Natural killer cell (primary cell): ENCODE measurements at regions not wholly inside any gene's neighbourhood (a gene's known extent, or its start where the extent isn't known, plus 50 kb on each side); places are given as distances from the start of the nearest gene placed in this dataset.

ENCODE experiments used
- ATAC-seq, 3 donors: fragments of 150-1000 bp in 2 of 3; fragments of 200-7000 bp in 1 of 3; cut with Tn5 transposase; 1 replicate in 1 of 3; 2 replicates in 2 of 3; pipeline ENCODE4 v1.10.0; 2021; ENCODE audit warnings: mild to moderate bottlenecking in 2 of 3, moderate library complexity in 2 of 3
- DNase-seq, 2 donors: peaks; one replicate each; pipeline versions ENCODE4 v3.0.0 to v3.0.0-alpha.2; 2013 to 2021; ENCODE audit warnings: mixed read lengths in 1 of 2
- H3K27ac ChIP-seq: one replicate; pipeline ENCODE4 v1.5.1; 2013; ENCODE audit warnings: mild to moderate bottlenecking, low read length
- H3K27me3 ChIP-seq: one replicate; pipeline ENCODE4 v1.6.1; 2013; ENCODE audit warnings: low read length; ENCODE audit not compliant: control insufficient read depth, insufficient read depth
- H3K36me3 ChIP-seq: one replicate; pipeline ENCODE4 v1.6.1; 2013; ENCODE audit warnings: low read length; ENCODE audit not compliant: control insufficient read depth, insufficient read depth
- H3K4me1 ChIP-seq: one replicate; pipeline ENCODE4 v1.6.1; 2013; ENCODE audit warnings: low read length; ENCODE audit not compliant: control insufficient read depth, insufficient read depth
- H3K4me3 ChIP-seq: one replicate; pipeline ENCODE4 v1.5.1; 2013; ENCODE audit warnings: low read length
- H3K9me3 ChIP-seq: one replicate; pipeline ENCODE4 v1.6.1; 2013; ENCODE audit warnings: low read length; ENCODE audit not compliant: control insufficient read depth, insufficient read depth
- H3K27ac Mint-ChIP-seq, 2 donors: one replicate each; pipeline ENCODE4 v1.8.0; 2022; ENCODE audit warnings: mild to moderate bottlenecking in 2 of 2, mixed read lengths in 2 of 2, moderate library complexity in 1 of 2
- H3K27me3 Mint-ChIP-seq, 2 donors: one replicate each; pipeline ENCODE4 v1.8.0; 2022; ENCODE audit warnings: low read depth in 2 of 2, mixed read lengths in 2 of 2
- H3K36me3 Mint-ChIP-seq: one replicate; pipeline ENCODE4 v1.8.0; 2022; ENCODE audit warnings: mixed read lengths
- H3K4me1 Mint-ChIP-seq, 2 donors: one replicate each; pipeline ENCODE4 v1.8.0; 2022; ENCODE audit warnings: mixed read lengths in 2 of 2
- H3K4me3 Mint-ChIP-seq: one replicate; pipeline ENCODE4 v1.8.0; 2022; ENCODE audit warnings: mild to moderate bottlenecking, moderate library complexity, mixed read lengths
- H3K9me3 Mint-ChIP-seq, 2 donors: one replicate each; pipeline ENCODE4 v1.8.0; 2022; ENCODE audit warnings: mixed read lengths in 2 of 2
- WGBS: methylation state at CpG from one replicate; pipeline ENCODE4 v1.1.7; 2013; ENCODE audit warnings: missing lambda C conversion rate; ENCODE audit not compliant: insufficient coverage; 5-methylcytosine and 5-hydroxymethylcytosine counted together
- intact Hi-C: fragments of 100-400 bp; cut with micrococcal nuclease; formaldehyde crosslinking; loops from one replicate; pipeline ENCODE4 v1.14.2; 2022
- TF ChIP-seq, protein P1 (sequence below): fragments of 200-600 bp; IDR thresholded peaks from one replicate; pipeline ENCODE4 v1.8.0; 2022; ENCODE audit warnings: antibody characterized with exemption

DNA sequence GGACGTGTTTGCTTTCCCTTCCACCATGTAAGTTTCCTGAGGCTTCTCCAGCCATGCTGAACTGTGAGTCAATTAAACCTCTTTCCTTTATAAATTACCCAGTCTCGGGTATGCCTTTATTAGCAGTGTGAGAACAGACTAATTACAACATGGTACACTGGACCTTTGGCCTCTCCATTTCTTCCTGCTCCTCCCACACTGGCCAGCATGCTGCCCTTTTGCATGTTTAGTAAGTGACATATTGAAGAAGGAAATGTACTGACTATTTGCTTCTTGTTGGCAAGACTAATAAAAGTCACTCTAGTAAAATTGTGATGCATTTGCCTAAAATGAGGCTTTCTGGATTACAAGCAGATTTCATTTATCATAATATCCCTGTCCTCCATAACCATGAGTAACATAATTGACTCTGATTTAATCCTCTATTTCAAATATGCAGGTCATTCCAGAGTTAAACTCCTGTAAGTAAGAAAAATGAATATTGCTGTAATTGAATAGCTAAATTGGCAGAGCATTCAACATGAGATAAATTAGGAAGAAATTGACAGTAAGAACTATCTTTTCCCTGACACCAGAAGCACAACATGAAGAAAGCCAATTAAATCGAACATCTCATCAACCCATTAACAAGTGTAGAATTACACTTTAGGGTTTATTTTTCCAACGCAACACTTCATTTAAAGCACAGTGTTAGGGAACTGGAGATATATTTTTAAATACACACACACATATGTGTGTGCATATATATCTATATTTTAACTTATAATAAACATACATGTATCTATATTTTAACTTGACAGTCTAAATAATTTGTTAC, 427.8 kb upstream of the ZP4 start:
- no peaks in the 10 kb centered on the region for H3K36me3 Mint-ChIP-seq
- 83% methylated on average over 2 of the region's 4 CpGs for WGBS
- no peak overlapping the region for H3K4me3 Mint-ChIP-seq
- H3K27ac Mint-ChIP-seq: no peak overlapping the region
- H3K9me3 Mint-ChIP-seq: peaks cover 8 to 11% of the 10 kb centered on the region in 2 donors
- intact Hi-C loops: no loop called here
- Histone ChIP-seq H3K4me1 (no peaks in the 10 kb centered on the region), H3K36me3 (no peaks in the 10 kb centered on the region), H3K27me3 (no peaks in the 10 kb centered on the region), H3K4me3 (no peak overlapping the region), H3K9me3 (no peaks in the 10 kb centered on the region), H3K27ac (no peak overlapping the region)
- DNase-seq (no peak), ATAC-seq (no peak)
- no peaks in the 10 kb centered on the region for H3K27me3 Mint-ChIP-seq
- TF ChIP-seq, protein P1, sequence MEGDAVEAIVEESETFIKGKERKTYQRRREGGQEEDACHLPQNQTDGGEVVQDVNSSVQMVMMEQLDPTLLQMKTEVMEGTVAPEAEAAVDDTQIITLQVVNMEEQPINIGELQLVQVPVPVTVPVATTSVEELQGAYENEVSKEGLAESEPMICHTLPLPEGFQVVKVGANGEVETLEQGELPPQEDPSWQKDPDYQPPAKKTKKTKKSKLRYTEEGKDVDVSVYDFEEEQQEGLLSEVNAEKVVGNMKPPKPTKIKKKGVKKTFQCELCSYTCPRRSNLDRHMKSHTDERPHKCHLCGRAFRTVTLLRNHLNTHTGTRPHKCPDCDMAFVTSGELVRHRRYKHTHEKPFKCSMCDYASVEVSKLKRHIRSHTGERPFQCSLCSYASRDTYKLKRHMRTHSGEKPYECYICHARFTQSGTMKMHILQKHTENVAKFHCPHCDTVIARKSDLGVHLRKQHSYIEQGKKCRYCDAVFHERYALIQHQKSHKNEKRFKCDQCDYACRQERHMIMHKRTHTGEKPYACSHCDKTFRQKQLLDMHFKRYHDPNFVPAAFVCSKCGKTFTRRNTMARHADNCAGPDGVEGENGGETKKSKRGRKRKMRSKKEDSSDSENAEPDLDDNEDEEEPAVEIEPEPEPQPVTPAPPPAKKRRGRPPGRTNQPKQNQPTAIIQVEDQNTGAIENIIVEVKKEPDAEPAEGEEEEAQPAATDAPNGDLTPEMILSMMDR: no peak
- no peaks in the 10 kb centered on the region for H3K4me1 Mint-ChIP-seq

DNA sequence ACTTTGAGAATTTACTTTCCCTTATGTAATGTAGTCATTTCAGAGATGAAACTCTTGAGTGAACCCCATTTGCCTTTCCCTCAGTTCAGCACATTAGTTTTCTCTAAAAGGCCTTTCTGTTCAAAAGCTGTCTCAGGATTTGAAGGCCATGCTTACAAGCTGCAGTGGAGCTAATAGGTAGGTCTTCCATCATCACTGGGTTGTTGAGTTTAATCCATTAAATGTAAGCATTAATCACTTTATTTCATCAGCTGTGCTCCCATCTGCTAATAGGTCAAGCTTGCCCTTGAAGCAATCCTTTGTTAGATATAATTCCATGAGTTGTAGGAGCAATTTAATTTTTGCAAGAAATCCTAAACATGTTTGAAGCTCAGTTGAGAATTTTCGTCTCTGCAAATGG, 422.2 kb upstream of the ZP4 start:
- WGBS: no CpG with 5 or more reads among the region's 1 CpG
- H3K36me3 ChIP-seq: no peaks in the 10 kb centered on the region
- no peaks in the 10 kb centered on the region for H3K4me1 Mint-ChIP-seq
- intact Hi-C loops: no loop called here
- no peak overlapping the region for H3K4me3 Mint-ChIP-seq
- H3K4me1 ChIP-seq: no peaks in the 10 kb centered on the region
- TF ChIP-seq, protein P1: no peak
- no peak overlapping the region for H3K4me3 ChIP-seq
- H3K9me3 Mint-ChIP-seq: peaks cover 11 to 12% of the 10 kb centered on the region in 2 donors
- DNase-seq: no peak
- H3K36me3 Mint-ChIP-seq: no peaks in the 10 kb centered on the region
- no peaks in the 10 kb centered on the region for H3K27me3 Mint-ChIP-seq
- no peaks in the 10 kb centered on the region for H3K27me3 ChIP-seq
- no peak overlapping the region for H3K27ac Mint-ChIP-seq
- H3K27ac ChIP-seq: no peak overlapping the region
- no peaks in the 10 kb centered on the region for H3K9me3 ChIP-seq
- ATAC-seq: no peak

DNA sequence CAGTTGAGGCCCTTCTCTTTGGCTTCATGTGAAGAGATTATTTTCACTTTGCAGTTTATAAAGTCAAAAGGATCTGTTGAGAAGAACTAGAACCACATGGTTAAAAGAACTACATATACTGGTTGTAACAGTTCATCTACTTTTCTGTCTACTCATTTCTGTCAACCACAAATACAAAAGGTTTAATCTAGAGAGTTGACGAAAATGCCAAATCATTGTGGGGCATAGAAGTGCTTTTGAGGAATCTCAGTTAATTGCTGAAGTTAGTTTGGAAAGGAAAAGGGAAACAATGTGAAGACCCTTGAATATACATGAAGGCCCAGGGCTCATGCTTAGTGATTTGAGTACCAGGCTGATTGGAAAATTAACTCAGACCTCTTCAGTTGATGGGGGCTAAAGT, 415.7 kb upstream of the ZP4 start:
- Mint-ChIP-seq H3K27ac (no peak overlapping the region), H3K27me3 (no peaks in the 10 kb centered on the region), H3K4me1 (no peaks in the 10 kb centered on the region), H3K36me3 (no peaks in the 10 kb centered on the region), H3K9me3 (peaks cover 11 to 24% of the 10 kb centered on the region in 2 donors), H3K4me3 (no peak overlapping the region)
- Histone ChIP-seq H3K27me3 (no peaks in the 10 kb centered on the region), H3K27ac (no peak overlapping the region), H3K4me1 (no peaks in the 10 kb centered on the region), H3K4me3 (no peak overlapping the region), H3K36me3 (no peaks in the 10 kb centered on the region), H3K9me3 (peaks cover 5% of the 10 kb centered on the region)
- TF ChIP-seq, protein P1: no peak
- intact Hi-C loops: no loop called here
- 55% methylated on average over 1 of the region's 1 CpG for WGBS
- ATAC-seq (no peak), DNase-seq (no peak)

DNA sequence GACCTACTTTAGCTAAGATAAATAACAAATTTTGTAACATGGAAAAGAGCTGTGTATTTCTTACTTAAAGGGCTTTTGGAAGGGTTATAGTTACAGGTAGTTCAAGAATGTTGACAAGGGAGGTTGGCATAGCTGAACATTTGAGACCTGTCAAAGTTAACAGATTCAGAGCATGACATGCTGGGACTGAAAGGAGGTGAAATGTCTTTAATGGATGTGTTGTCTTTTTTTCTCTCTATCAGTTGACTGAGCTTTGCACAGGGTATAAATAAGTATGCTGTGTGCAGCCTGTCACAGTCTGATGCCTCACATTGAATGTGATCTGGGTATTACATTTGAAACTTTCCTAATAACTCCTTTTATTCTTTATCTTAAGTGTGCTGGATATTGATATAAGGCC, 411.9 kb upstream of the ZP4 start:
- no peaks in the 10 kb centered on the region for H3K36me3 Mint-ChIP-seq
- H3K36me3 ChIP-seq: no peaks in the 10 kb centered on the region
- ATAC-seq: no peak
- no peak overlapping the region for H3K27ac ChIP-seq
- no peaks in the 10 kb centered on the region for H3K4me1 Mint-ChIP-seq
- peaks cover 12 to 17% of the 10 kb centered on the region in 2 donors for H3K9me3 Mint-ChIP-seq
- DNase-seq: no peak
- no peaks in the 10 kb centered on the region for H3K4me1 ChIP-seq
- TF ChIP-seq, protein P1: no peak
- H3K27ac Mint-ChIP-seq: no peak overlapping the region
- intact Hi-C loops: no loop called here
- no peak overlapping the region for H3K4me3 ChIP-seq
- H3K27me3 ChIP-seq: no peaks in the 10 kb centered on the region
- peaks cover 5% of the 10 kb centered on the region for H3K9me3 ChIP-seq
- H3K27me3 Mint-ChIP-seq: no peaks in the 10 kb centered on the region
- H3K4me3 Mint-ChIP-seq: no peak overlapping the region
